ENCODE measurements at regions not wholly inside any gene's neighbourhood (a gene's known extent, or its start where the extent isn't known, plus 50 kb on each side); places are given as distances from the start of the nearest gene placed in this dataset.

- in situ Hi-C loops (cut with HindIII; ENCODE audit: extremely low pct_ligation_motif_present, low pct_unique_long_range_greater_than_20kb) = no loop called here
- FAIRE-seq (no peak), ATAC-seq (no peak), DNase-seq (ENCODE audit: low spot score) (no peak)
- WGBS (ENCODE audit: low lambda C conversion rate) = 6% methylated on average over 3 of the region's 3 CpGs
- no peak overlapping the region for H2AFZ ChIP-seq (ENCODE audit: low read length)
- intact Hi-C loops (cut with micrococcal nuclease; ENCODE audit: unreplicated experiment) = no loop called here
- TF ChIP-seq RAD51 (IDR thresholded peaks at IDR 0.05; ENCODE audit: borderline replicate concordance) (no peak), PRMT3 (CRISPR knock-in tag; IDR thresholded peaks at IDR 0.05; ENCODE audit: borderline replicate concordance, low read depth) (no peak), ZNF616 (CRISPR knock-in tag; IDR thresholded peaks at IDR 0.05; ENCODE audit: low read depth) (no peak), ETV6 (CRISPR knock-in tag; conservative IDR thresholded peaks at IDR 0.05) (no peak), SOX6 (IDR thresholded peaks at IDR 0.05) (no peak), SOX6 (CRISPR knock-in tag; IDR thresholded peaks at IDR 0.05) (no peak), PBX2 (CRISPR knock-in tag; IDR thresholded peaks at IDR 0.05) (no peak), HOMEZ (CRISPR knock-in tag; IDR thresholded peaks at IDR 0.05; ENCODE audit: low read depth) (no peak), ZNF251 (CRISPR knock-in tag; IDR thresholded peaks at IDR 0.05) (no peak), SMAD3 (CRISPR knock-in tag; IDR thresholded peaks at IDR 0.05) (no peak), ASH2L (IDR thresholded peaks at IDR 0.05; ENCODE audit: insufficient read length, low read depth, low read length) (no peak), ETV5 (CRISPR knock-in tag; IDR thresholded peaks at IDR 0.05; ENCODE audit: borderline replicate concordance) (no peak), EZH2 (conservative IDR thresholded peaks at IDR 0.05; ENCODE audit: low read depth, low read length) (no peak), ZNF891 (CRISPR knock-in tag; IDR thresholded peaks at IDR 0.05) (no peak), ZNF704 (CRISPR knock-in tag; IDR thresholded peaks at IDR 0.05; ENCODE audit: borderline replicate concordance) (no peak), ERF (CRISPR knock-in tag; IDR thresholded peaks at IDR 0.05) (no peak)
- no peak overlapping the region for H3K4me3 ChIP-seq (replicated peaks in 1 of 3; ENCODE audit: insufficient read depth in 1 of 3, low read depth in 2 of 3, low read length in 3 of 3)
- H4K20me1 ChIP-seq (ENCODE audit: insufficient read depth, low read length) = no peaks in the 10 kb centered on the region
- H3K9me3 ChIP-seq (ENCODE audit: low read length) = peaks cover 11% of the 10 kb centered on the region
- H3K36me3 ChIP-seq (replicated peaks in 1 of 2; ENCODE audit: control insufficient read depth in 1 of 2, insufficient read depth in 2 of 2, low read length in 2 of 2) = no peaks in the 10 kb centered on the region
- no peaks in the 10 kb centered on the region for H3K27me3 ChIP-seq (ENCODE audit: control insufficient read depth in 1 of 2, insufficient read depth in 2 of 2, low read length in 2 of 2)
- no peaks in the 10 kb centered on the region for H3K4me1 ChIP-seq (ENCODE audit: insufficient read depth, low read length)
- ChIA-PET POLR2A (no interaction called here), CTCF (ENCODE audit: low intra/inter-chr PET ratio, low total read pairs) (no interaction called here)
- no peak overlapping the region for H3K9ac ChIP-seq (ENCODE audit: insufficient read depth, low read depth, low read length)
- no peaks in the 10 kb centered on the region for H3K79me2 ChIP-seq (ENCODE audit: insufficient read depth, low read length)
- BruUV-seq (replicated peaks) = no TSS peak
- H3K4me2 ChIP-seq (ENCODE audit: low read depth, low read length) = no peak overlapping the region
- no peak overlapping the region for H3K27ac ChIP-seq (ENCODE audit: extremely low read length, insufficient read depth, low read length)
These were observed 872.0 kb upstream of the AGA start for GRCh38 chr4:178314287-178314686.

Data from HepG2 (cell line).